WTC11 (cell line): ENCODE measurements at regions not wholly inside any gene's neighbourhood (a gene's known extent, or its start where the extent isn't known, plus 50 kb on each side); places are given as distances from the start of the nearest gene placed in this dataset.

Experiments used
- ATF2 ChIP-seq: sonication (generic); formaldehyde crosslinking; IDR thresholded peaks from 2 replicates; pipeline ENCODE4 v1.8.1; 2022; ENCODE audit warnings: low read depth, missing genetic modification reagents, borderline replicate concordance
- ATF3 ChIP-seq: sonication (generic); formaldehyde crosslinking; conservative IDR thresholded peaks from 2 replicates; pipeline ENCODE4 v1.8.1; 2022; ENCODE audit warnings: mild to moderate bottlenecking, missing genetic modification reagents
- ATF6 ChIP-seq: sonication (generic); formaldehyde crosslinking; IDR thresholded peaks from 2 replicates; pipeline ENCODE4 v1.8.1; 2023; ENCODE audit warnings: mild to moderate bottlenecking, missing genetic modification reagents
- CBFB ChIP-seq: sonication (generic); formaldehyde crosslinking; IDR thresholded peaks from 2 replicates; pipeline ENCODE4 v1.8.1; 2022; ENCODE audit warnings: mild to moderate bottlenecking, low read depth, missing genetic modification reagents
- NR3C1 ChIP-seq: sonication (generic); formaldehyde crosslinking; conservative IDR thresholded peaks from 2 replicates; pipeline ENCODE4 v1.8.1; 2023; ENCODE audit warnings: low read depth, mild to moderate bottlenecking, missing genetic modification reagents
- TCF7 ChIP-seq: sonication (generic); formaldehyde crosslinking; IDR thresholded peaks from 2 replicates; pipeline ENCODE4 v1.8.0; 2022; ENCODE audit warnings: mild to moderate bottlenecking, low read depth, missing genetic modification reagents, moderate library complexity
- TEAD1 ChIP-seq: sonication (generic); formaldehyde crosslinking; IDR thresholded peaks from 2 replicates; pipeline ENCODE4 v1.8.0; 2022; ENCODE audit warnings: mild to moderate bottlenecking, missing genetic modification reagents
- TP53 ChIP-seq: sonication (generic); formaldehyde crosslinking; IDR thresholded peaks from 2 replicates; pipeline ENCODE4 v1.8.1; 2023; ENCODE audit warnings: mild to moderate bottlenecking, missing genetic modification reagents
- TF ChIP-seq, protein P1 (sequence below): fragments of 200-600 bp; IDR thresholded peaks from 2 replicates; pipeline ENCODE4 v1.8.0; 2022; ENCODE audit warnings: antibody characterized with exemption

- TF ChIP-seq TP53 (CRISPR knock-in tag) (no peak), ATF6 (CRISPR knock-in tag) (no peak), NR3C1 (no peak), ATF3 (CRISPR knock-in tag) (no peak), ATF2 (no peak), CBFB (no peak), TCF7 (CRISPR knock-in tag) (no peak), TEAD1 (CRISPR knock-in tag) (no peak)
- TF ChIP-seq, protein P1, sequence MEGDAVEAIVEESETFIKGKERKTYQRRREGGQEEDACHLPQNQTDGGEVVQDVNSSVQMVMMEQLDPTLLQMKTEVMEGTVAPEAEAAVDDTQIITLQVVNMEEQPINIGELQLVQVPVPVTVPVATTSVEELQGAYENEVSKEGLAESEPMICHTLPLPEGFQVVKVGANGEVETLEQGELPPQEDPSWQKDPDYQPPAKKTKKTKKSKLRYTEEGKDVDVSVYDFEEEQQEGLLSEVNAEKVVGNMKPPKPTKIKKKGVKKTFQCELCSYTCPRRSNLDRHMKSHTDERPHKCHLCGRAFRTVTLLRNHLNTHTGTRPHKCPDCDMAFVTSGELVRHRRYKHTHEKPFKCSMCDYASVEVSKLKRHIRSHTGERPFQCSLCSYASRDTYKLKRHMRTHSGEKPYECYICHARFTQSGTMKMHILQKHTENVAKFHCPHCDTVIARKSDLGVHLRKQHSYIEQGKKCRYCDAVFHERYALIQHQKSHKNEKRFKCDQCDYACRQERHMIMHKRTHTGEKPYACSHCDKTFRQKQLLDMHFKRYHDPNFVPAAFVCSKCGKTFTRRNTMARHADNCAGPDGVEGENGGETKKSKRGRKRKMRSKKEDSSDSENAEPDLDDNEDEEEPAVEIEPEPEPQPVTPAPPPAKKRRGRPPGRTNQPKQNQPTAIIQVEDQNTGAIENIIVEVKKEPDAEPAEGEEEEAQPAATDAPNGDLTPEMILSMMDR: no peak
Observed at GRCh38 chr7:156429514-156429913, 211.1 kb upstream of the RNF32 start.
